IPS DF 19.7 (cell line): ENCODE measurements at regions not wholly inside any gene's neighbourhood (a gene's known extent, or its start where the extent isn't known, plus 50 kb on each side); places are given as distances from the start of the nearest gene placed in this dataset.

Experiments used
- DNase-seq: peaks from one replicate; pipeline ENCODE4 v3.0.0-alpha.2; 2013; ENCODE audit warnings: low read depth, low spot score

- DNase-seq, result no peak
These were observed 86.1 kb upstream of the BZW1 start for GRCh38 chr2:200725596-200725995.

- DNase-seq, result no peak
These were observed 83.1 kb upstream of the BZW1 start for GRCh38 chr2:200728630-200729029.

GRCh38 chr2:200730302-200730701 is 81.4 kb upstream of the BZW1 start:
- DNase-seq, result no peak

- DNase-seq, result no peak
These were observed 80.8 kb upstream of the BZW1 start for GRCh38 chr2:200730960-200731359.

- DNase-seq, result no peak
These were observed 78.8 kb upstream of the BZW1 start for GRCh38 chr2:200732866-200733265.

- no peak for DNase-seq
These were observed 78.0 kb upstream of the BZW1 start for GRCh38 chr2:200733713-200734198.

GRCh38 chr2:200735061-200735460 is 76.6 kb upstream of the BZW1 start:
- no peak for DNase-seq

- no peak for DNase-seq
These were observed 75.0 kb upstream of the BZW1 start for GRCh38 chr2:200736646-200737274.

- no peak for DNase-seq
These were observed 74.1 kb upstream of the BZW1 start for GRCh38 chr2:200737585-200737984.

GRCh38 chr2:200738590-200738989 is 73.1 kb upstream of the BZW1 start:
- no peak for DNase-seq

- no peak for DNase-seq
These were observed 70.8 kb upstream of the BZW1 start for GRCh38 chr2:200740907-200741306.

GRCh38 chr2:200741468-200742202 is 70.1 kb upstream of the BZW1 start:
- no peak for DNase-seq

GRCh38 chr2:200742426-200742825 is 69.3 kb upstream of the BZW1 start:
- no peak for DNase-seq

- no peak for DNase-seq
These were observed 68.6 kb upstream of the BZW1 start for GRCh38 chr2:200743042-200743676.

- no peak for DNase-seq
These were observed 67.5 kb upstream of the BZW1 start for GRCh38 chr2:200744201-200744602.

GRCh38 chr2:200746301-200746700 is 65.4 kb upstream of the BZW1 start:
- no peak for DNase-seq

- no peak for DNase-seq
These were observed 63.8 kb upstream of the BZW1 start for GRCh38 chr2:200747668-200748618.

- no peak for DNase-seq
These were observed 62.9 kb upstream of the BZW1 start for GRCh38 chr2:200748779-200749178.

- no peak for DNase-seq
These were observed 61.9 kb upstream of the BZW1 start for GRCh38 chr2:200749631-200750322.

- no peak for DNase-seq
These were observed 61.3 kb upstream of the BZW1 start for GRCh38 chr2:200750323-200750910.

- no peak for DNase-seq
These were observed 59.9 kb upstream of the BZW1 start for GRCh38 chr2:200751786-200752185.
